ENCODE measurements at regions not wholly inside any gene's neighbourhood (a gene's known extent, or its start where the extent isn't known, plus 50 kb on each side); places are given as distances from the start of the nearest gene placed in this dataset.

DNA sequence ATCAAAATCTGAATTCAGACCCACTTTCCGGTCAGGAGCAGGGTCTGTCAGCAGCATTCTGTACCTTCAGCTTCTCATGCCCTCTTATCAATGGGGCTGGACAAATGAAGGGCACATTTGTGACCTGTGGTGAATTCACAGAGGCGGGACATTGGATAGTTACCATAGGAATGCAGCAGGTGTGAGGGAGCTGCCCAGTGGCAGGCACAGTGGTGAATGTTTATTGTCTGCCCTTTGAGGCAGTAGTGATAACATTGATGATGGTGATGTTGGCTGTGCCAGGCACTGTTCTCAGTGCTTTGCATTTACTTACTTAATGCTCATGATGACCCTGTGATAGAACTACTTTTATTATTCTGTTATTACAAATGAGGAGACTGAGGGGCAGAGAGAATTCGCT, 101.2 kb upstream of the KIT start:
- TF ChIP-seq EZH2 (IDR thresholded peaks at IDR 0.05; ENCODE audit: insufficient read depth, poor library complexity, severe bottlenecking) (no peak), EZH2phosphoT487 (IDR thresholded peaks at IDR 0.05; ENCODE audit: insufficient read depth, low read depth) (no peak)
